ENCODE measurements at regions not wholly inside any gene's neighbourhood (a gene's known extent, or its start where the extent isn't known, plus 50 kb on each side); places are given as distances from the start of the nearest gene placed in this dataset.

DNA sequence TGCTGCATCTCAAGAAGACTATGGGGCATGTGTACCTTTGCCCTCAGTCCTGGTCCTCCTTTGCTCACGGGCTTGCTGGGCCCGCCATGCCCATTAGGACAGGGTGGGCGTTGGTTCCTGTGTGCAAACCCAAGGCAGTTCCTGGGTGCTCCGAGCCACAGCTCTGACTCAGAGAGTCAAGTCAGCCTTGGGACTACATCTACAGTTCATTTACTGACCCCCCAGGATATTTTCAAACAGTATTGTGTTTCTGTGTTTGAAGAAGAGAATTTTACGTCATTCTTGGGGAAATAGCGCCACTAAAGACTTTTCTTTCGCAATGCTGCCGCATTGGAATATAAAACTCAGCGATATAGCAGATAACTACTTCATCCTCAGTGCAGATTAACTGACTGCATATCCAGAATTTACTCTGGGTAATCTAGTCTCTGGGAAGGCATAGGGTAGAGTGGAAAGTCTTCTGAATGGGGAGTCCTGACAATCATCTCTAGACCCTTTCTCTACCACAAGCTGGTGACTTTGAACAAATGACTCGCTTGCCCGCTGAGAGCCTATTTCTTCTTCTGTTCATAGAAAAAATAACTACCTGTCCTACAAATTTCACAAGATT is 638.9 kb upstream of the FZD8 start:
- DNase-seq (ENCODE audit: low read depth): no peak
- H3K4me3 Mint-ChIP-seq (ENCODE audit: unreplicated experiment): no peak overlapping the region
- no peak overlapping the region for H3K9ac ChIP-seq (ENCODE audit: low read length)
- no peak for TF ChIP-seq EZH2 (IDR thresholded peaks at IDR 0.05; ENCODE audit: insufficient read depth, low read length)
- no peak for FAIRE-seq
- H4K20me1 ChIP-seq (ENCODE audit: insufficient read depth, low read length): no peaks in the 10 kb centered on the region
- no peaks in the 10 kb centered on the region for H3K27me3 ChIP-seq (ENCODE audit: insufficient read depth, low read length)
- no peaks in the 10 kb centered on the region for H3K36me3 ChIP-seq (ENCODE audit: insufficient read depth, low read length)
- peaks cover 4% of the 10 kb centered on the region for H3K4me1 ChIP-seq (ENCODE audit: insufficient read depth, low read length)
- H3K79me2 ChIP-seq (ENCODE audit: insufficient read depth, low read length): no peaks in the 10 kb centered on the region
- peak overlapping the region; percentile 17 for H3K4me2 ChIP-seq (ENCODE audit: low read length)
- no peak overlapping the region for H2AFZ ChIP-seq (ENCODE audit: low read depth, low read length)
- no peaks in the 10 kb centered on the region for H3K27me3 Mint-ChIP-seq (ENCODE audit: low read depth, unreplicated experiment)
- peaks cover 27% of the 10 kb centered on the region for H3K4me1 Mint-ChIP-seq (ENCODE audit: low read depth, unreplicated experiment)
- H3K9me3 Mint-ChIP-seq (ENCODE audit: unreplicated experiment): peaks cover 7% of the 10 kb centered on the region
- H3K9me3 ChIP-seq (ENCODE audit: insufficient read depth, low read depth, low read length): no peaks in the 10 kb centered on the region
- H3K4me3 ChIP-seq (ENCODE audit: insufficient read depth, low read depth, low read length): no peak overlapping the region
- H3K27ac Mint-ChIP-seq (ENCODE audit: unreplicated experiment): peak overlapping the region; percentile 21
- no peaks in the 10 kb centered on the region for H3K36me3 Mint-ChIP-seq (ENCODE audit: low read depth, unreplicated experiment)
- H3K27ac ChIP-seq (ENCODE audit: low read depth, low read length): no peak overlapping the region

DNA sequence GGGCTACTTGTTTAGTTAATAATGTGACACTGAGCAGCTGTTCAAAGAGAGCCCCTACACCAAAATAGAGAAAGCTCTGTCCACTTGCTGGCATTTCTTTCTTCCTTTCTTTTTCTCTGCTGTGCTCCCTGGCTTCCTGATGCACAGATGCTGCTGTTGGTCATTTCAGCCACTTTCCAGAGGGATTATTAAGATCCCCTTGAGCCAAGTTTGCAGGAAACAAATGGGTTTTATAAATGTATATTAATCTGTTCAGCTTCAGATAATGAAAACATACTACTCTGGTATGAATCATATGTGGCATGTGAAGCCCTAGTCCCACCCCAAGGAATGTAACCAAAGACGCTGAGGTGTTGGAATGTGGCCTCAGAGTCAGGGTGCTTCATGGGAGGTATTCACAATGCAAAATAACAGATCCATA is 638.2 kb upstream of the FZD8 start:
- TF ChIP-seq, protein P1, sequence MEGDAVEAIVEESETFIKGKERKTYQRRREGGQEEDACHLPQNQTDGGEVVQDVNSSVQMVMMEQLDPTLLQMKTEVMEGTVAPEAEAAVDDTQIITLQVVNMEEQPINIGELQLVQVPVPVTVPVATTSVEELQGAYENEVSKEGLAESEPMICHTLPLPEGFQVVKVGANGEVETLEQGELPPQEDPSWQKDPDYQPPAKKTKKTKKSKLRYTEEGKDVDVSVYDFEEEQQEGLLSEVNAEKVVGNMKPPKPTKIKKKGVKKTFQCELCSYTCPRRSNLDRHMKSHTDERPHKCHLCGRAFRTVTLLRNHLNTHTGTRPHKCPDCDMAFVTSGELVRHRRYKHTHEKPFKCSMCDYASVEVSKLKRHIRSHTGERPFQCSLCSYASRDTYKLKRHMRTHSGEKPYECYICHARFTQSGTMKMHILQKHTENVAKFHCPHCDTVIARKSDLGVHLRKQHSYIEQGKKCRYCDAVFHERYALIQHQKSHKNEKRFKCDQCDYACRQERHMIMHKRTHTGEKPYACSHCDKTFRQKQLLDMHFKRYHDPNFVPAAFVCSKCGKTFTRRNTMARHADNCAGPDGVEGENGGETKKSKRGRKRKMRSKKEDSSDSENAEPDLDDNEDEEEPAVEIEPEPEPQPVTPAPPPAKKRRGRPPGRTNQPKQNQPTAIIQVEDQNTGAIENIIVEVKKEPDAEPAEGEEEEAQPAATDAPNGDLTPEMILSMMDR (IDR thresholded peaks at IDR 0.05; ENCODE audit: insufficient read depth, low read depth, low read length): no peak
- no peak for TF ChIP-seq EZH2 (IDR thresholded peaks at IDR 0.05; ENCODE audit: insufficient read depth, low read length)
- Histone ChIP-seq H3K4me2 (ENCODE audit: low read length) (peak overlapping the region; percentile 17), H3K36me3 (ENCODE audit: insufficient read depth, low read length) (no peaks in the 10 kb centered on the region), H3K27me3 (ENCODE audit: insufficient read depth, low read length) (no peaks in the 10 kb centered on the region), H3K4me1 (ENCODE audit: insufficient read depth, low read length) (peaks cover 4% of the 10 kb centered on the region), H2AFZ (ENCODE audit: low read depth, low read length) (no peak overlapping the region), H3K27ac (ENCODE audit: low read depth, low read length) (no peak overlapping the region), H3K9me3 (ENCODE audit: insufficient read depth, low read depth, low read length) (no peaks in the 10 kb centered on the region), H3K9ac (ENCODE audit: low read length) (no peak overlapping the region), H4K20me1 (ENCODE audit: insufficient read depth, low read length) (no peaks in the 10 kb centered on the region), H3K79me2 (ENCODE audit: insufficient read depth, low read length) (no peaks in the 10 kb centered on the region), H3K4me3 (ENCODE audit: insufficient read depth, low read depth, low read length) (no peak overlapping the region)
- Mint-ChIP-seq H3K27me3 (ENCODE audit: low read depth, unreplicated experiment) (no peaks in the 10 kb centered on the region), H3K9me3 (ENCODE audit: unreplicated experiment) (peaks cover 2% of the 10 kb centered on the region), H3K27ac (ENCODE audit: unreplicated experiment) (peak overlapping the region; percentile 58), H3K4me3 (ENCODE audit: unreplicated experiment) (no peak overlapping the region), H3K36me3 (ENCODE audit: low read depth, unreplicated experiment) (no peaks in the 10 kb centered on the region), H3K4me1 (ENCODE audit: low read depth, unreplicated experiment) (peaks cover 27% of the 10 kb centered on the region)
- peak; percentile 20 for DNase-seq (ENCODE audit: low read depth)
- peak; percentile 76 for FAIRE-seq

DNA sequence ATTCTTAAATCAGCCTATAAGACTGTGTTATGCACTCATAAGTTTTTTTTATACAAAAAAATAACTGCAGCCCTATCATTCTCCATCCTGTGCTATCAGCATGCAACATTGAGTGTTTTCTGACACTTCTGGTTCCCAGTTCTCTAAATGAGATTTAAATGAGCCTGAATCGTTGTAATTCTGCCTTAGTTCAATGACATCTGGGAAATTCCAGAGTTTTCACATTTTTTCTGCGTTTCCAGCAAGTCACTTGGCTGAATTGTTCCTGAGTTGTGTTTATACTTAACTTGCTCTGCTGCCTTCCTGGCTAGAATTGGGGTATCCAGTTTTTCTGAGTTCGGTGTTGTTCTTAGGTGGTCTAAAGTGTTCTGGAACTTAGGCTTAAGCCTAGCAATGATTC is 636.1 kb upstream of the FZD8 start:
- no peak for DNase-seq (ENCODE audit: low read depth)

More for the DNA sequence above, 636.1 kb upstream of the FZD8 start:
- Histone ChIP-seq H2AFZ (ENCODE audit: low read depth, low read length) (no peak overlapping the region), H3K9me3 (ENCODE audit: insufficient read depth, low read depth, low read length) (no peaks in the 10 kb centered on the region), H3K4me1 (ENCODE audit: insufficient read depth, low read length) (peaks cover 4% of the 10 kb centered on the region), H3K4me3 (ENCODE audit: insufficient read depth, low read depth, low read length) (no peak overlapping the region), H3K79me2 (ENCODE audit: insufficient read depth, low read length) (no peaks in the 10 kb centered on the region), H3K27me3 (ENCODE audit: insufficient read depth, low read length) (no peaks in the 10 kb centered on the region), H3K36me3 (ENCODE audit: insufficient read depth, low read length) (no peaks in the 10 kb centered on the region), H4K20me1 (ENCODE audit: insufficient read depth, low read length) (no peaks in the 10 kb centered on the region), H3K27ac (ENCODE audit: low read depth, low read length) (no peak overlapping the region), H3K4me2 (ENCODE audit: low read length) (no peak overlapping the region), H3K9ac (ENCODE audit: low read length) (no peak overlapping the region)
- TF ChIP-seq EZH2 (IDR thresholded peaks at IDR 0.05; ENCODE audit: insufficient read depth, low read length): no peak
- TF ChIP-seq, protein P1 (IDR thresholded peaks at IDR 0.05; ENCODE audit: insufficient read depth, low read depth, low read length): no peak
- Mint-ChIP-seq H3K4me1 (ENCODE audit: low read depth, unreplicated experiment) (peaks cover 27% of the 10 kb centered on the region), H3K4me3 (ENCODE audit: unreplicated experiment) (no peak overlapping the region), H3K9me3 (ENCODE audit: unreplicated experiment) (peaks cover 2% of the 10 kb centered on the region), H3K27me3 (ENCODE audit: low read depth, unreplicated experiment) (no peaks in the 10 kb centered on the region), H3K27ac (ENCODE audit: unreplicated experiment) (no peak overlapping the region), H3K36me3 (ENCODE audit: low read depth, unreplicated experiment) (no peaks in the 10 kb centered on the region)
- FAIRE-seq: no peak

Data from astrocyte (in vitro differentiated cells and primary cell).